ENCODE measurements at regions not wholly inside any gene's neighbourhood (a gene's known extent, or its start where the extent isn't known, plus 50 kb on each side); places are given as distances from the start of the nearest gene placed in this dataset.

GRCh38 chr5:158514986-158515359 lies 584.7 kb downstream of the EBF1 start:
- Mint-ChIP-seq H3K4me1 (ENCODE audit: low read depth) (peaks cover 15% of the 10 kb centered on the region), H3K27me3 (ENCODE audit: low read depth) (no peaks in the 10 kb centered on the region), H3K9me3 (ENCODE audit: low read depth) (no peaks in the 10 kb centered on the region), H3K4me3 (ENCODE audit: unreplicated experiment) (no peak overlapping the region), H3K36me3 (ENCODE audit: low read depth) (no peaks in the 10 kb centered on the region), H3K27ac (ENCODE audit: unreplicated experiment) (no peak overlapping the region)
- no peak for DNase-seq (ENCODE audit: low spot score)
- TF ChIP-seq CTCF (IDR thresholded peaks at IDR 0.05): no peak

GRCh38 chr5:158514319-158514985 lies 585.3 kb downstream of the EBF1 start:
- no peaks in the 10 kb centered on the region for H3K27me3 Mint-ChIP-seq (ENCODE audit: low read depth)
- H3K9me3 Mint-ChIP-seq (ENCODE audit: low read depth): no peaks in the 10 kb centered on the region
- H3K4me1 Mint-ChIP-seq (ENCODE audit: low read depth): peaks cover 12% of the 10 kb centered on the region
- H3K27ac Mint-ChIP-seq (ENCODE audit: unreplicated experiment): no peak overlapping the region
- no peak for TF ChIP-seq CTCF (IDR thresholded peaks at IDR 0.05)
- DNase-seq (ENCODE audit: low spot score): no peak
- no peak overlapping the region for H3K4me3 Mint-ChIP-seq (ENCODE audit: unreplicated experiment)
- H3K36me3 Mint-ChIP-seq (ENCODE audit: low read depth): no peaks in the 10 kb centered on the region

DNA sequence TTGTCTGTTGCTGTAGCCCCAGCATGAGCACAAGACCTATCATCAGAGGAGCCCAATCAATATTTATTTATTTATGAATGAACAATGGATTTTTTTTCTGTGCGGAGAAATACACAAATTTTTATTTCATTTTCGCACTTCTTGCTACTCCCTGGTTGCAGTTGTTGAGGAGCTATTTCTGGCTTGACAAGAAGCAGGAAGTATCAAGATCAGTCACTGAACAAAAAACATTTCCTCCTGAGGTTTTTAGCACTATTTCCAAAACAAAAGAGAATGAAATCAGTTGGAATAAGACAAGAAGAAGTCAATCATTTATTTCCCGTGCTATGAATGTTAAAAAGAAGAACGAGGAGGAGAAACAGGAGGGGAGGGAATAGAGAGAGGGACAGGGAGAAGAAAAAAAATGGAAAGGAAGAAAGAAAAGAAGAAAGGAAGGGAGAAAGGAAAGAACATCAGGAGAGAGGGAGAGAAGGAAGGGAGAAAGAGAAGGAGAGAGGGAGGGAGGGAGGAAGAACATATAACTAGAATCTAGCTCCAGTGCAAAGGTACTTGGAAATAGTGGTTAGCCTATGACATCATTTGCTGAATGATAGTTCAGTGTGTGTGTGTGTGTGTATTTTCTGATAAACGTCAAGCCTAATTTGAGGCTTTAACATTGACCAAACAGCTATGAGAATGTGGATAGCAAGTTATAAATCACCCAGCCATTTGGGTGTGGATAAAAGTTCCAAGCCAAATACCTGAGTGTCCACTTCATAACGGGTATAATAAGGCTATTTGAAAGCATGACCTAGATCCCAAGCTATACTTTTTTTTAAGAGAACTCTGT lies 586.0 kb downstream of the EBF1 start:
- no peaks in the 10 kb centered on the region for H3K36me3 Mint-ChIP-seq (ENCODE audit: low read depth)
- DNase-seq (ENCODE audit: low spot score): no peak
- H3K9me3 Mint-ChIP-seq (ENCODE audit: low read depth): no peaks in the 10 kb centered on the region
- peaks cover 12% of the 10 kb centered on the region for H3K4me1 Mint-ChIP-seq (ENCODE audit: low read depth)
- H3K4me3 Mint-ChIP-seq (ENCODE audit: unreplicated experiment): no peak overlapping the region
- H3K27ac Mint-ChIP-seq (ENCODE audit: unreplicated experiment): no peak overlapping the region
- no peaks in the 10 kb centered on the region for H3K27me3 Mint-ChIP-seq (ENCODE audit: low read depth)
- no peak for TF ChIP-seq CTCF (IDR thresholded peaks at IDR 0.05)

- Mint-ChIP-seq H3K4me1 (ENCODE audit: low read depth) (peaks cover 12% of the 10 kb centered on the region), H3K4me3 (ENCODE audit: unreplicated experiment) (no peak overlapping the region), H3K36me3 (ENCODE audit: low read depth) (no peaks in the 10 kb centered on the region), H3K27me3 (ENCODE audit: low read depth) (no peaks in the 10 kb centered on the region), H3K9me3 (ENCODE audit: low read depth) (peaks cover 9% of the 10 kb centered on the region), H3K27ac (ENCODE audit: unreplicated experiment) (no peak overlapping the region)
- no peak for DNase-seq (ENCODE audit: low spot score)
- no peak for TF ChIP-seq CTCF (IDR thresholded peaks at IDR 0.05)
Observed at GRCh38 chr5:158511454-158511853, 588.3 kb downstream of the EBF1 start.

GRCh38 chr5:158510479-158510878 lies 589.2 kb downstream of the EBF1 start:
- Mint-ChIP-seq H3K27ac (ENCODE audit: unreplicated experiment) (no peak overlapping the region), H3K36me3 (ENCODE audit: low read depth) (peaks cover 3% of the 10 kb centered on the region), H3K4me1 (ENCODE audit: low read depth) (peaks cover 12% of the 10 kb centered on the region), H3K27me3 (ENCODE audit: low read depth) (no peaks in the 10 kb centered on the region), H3K9me3 (ENCODE audit: low read depth) (peaks cover 18% of the 10 kb centered on the region), H3K4me3 (ENCODE audit: unreplicated experiment) (no peak overlapping the region)
- no peak for DNase-seq (ENCODE audit: low spot score)
- no peak for TF ChIP-seq CTCF (IDR thresholded peaks at IDR 0.05)
